ENCODE measurements at regions not wholly inside any gene's neighbourhood (a gene's known extent, or its start where the extent isn't known, plus 50 kb on each side); places are given as distances from the start of the nearest gene placed in this dataset.

DNA sequence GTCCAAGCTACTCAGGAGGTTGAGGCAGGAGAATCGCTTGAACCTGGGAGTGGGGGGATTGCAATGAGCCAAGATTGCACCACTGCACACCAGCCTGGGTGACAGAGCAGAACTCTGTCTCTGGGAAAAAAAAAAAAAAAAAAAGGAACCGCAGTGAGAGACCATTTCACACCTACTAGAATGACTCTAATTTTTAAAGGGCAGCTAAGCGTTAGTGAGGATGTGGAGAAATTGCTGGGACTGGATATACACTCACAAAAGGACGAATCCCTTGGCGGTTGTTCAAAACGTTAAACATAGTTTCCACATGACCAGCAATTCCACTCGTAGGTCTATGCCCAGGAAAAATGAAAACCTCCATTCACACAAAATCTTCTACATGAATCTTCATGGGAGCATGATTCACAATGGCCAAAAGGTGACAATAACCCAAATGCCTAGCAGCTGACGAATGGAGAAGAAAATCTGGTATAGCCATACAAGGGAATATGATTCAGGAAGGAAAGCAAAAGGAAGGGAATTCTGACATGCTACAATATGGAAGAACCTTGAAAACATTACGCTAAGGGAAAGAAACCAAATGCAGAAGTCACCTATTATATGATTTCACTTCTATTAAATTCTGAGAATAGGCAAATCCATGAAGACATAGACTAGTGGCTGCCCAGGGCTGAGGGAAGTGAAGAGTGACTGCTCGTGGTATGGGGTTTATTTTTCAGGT lies 127.0 kb downstream of the CHSY1 start:
- DNase-seq (ENCODE audit: low read depth) = peak; percentile 96

DNA sequence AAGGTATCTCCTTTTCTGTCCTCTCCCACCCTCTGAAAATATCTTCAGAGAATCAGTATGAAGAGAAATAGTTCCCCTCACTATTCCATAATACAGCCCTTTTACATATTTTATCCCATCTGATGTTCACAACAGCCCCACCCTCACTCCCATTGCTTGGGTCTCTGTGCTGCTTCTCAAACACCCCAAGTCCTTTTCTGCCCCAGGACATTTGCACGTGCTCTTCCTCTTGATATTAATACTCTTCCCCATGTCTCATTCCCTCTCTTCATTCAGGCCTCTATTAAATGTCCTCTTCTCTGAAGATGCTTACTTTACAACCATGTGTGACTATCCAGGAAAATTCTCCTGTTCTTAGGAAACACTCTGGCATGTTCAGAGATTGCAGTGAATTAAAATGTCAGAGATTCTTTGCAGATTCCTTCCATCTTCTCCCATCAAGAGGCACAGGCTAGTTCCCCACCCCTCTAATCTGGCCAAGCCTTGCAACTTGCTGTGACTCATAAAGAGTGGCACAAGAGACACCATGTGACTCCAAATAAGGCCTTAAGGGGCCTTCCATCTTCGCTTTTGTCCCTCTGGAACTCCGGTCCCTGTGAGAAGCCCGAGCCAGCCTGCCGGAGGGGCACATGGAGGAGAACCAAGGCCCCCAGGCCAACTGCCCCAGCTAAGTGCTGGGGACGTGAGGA lies 128.5 kb downstream of the CHSY1 start:
- DNase-seq (ENCODE audit: low read depth) = no peak

DNA sequence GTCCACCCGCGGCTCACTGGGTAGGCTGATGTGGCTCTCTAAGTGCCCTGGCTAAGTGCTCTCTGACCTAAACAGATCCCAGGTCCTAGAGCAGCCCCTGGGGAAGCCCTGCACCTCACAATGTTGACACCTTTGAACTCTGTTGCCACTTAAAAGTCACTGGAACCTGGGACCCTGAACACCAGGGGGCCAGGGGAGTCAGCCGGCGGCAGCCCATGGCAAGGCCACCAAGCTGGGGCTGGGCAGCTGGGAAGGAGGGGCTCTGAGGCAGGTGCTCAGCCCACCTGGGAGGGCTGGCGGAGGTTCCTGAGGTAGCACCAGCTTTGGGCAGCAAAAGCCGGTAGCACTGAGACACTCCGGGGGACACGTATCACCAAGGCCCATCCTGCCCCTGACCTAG lies 129.0 kb downstream of the CHSY1 start:
- DNase-seq (ENCODE audit: low read depth) = no peak

DNA sequence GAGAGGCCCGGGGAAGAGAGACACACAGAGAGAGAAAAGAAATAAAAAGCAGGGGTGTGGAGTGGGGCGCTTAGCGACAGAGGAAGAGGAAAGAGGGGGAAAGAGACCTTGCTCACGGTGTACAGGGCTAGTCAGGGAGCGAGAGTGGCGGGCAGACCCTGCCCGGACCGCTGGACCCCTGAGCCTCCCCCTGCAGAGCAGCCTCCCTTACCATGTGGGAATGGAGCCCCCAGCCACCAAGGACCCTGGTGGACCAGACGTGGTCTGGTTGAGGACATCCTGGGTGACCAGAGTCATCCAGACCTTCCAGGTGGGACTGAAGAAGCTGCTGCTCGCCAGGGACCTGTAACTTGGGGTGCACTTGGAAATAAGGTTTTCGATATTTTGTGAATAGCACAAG lies 129.6 kb downstream of the CHSY1 start:
- DNase-seq (ENCODE audit: low read depth) = no peak

DNA sequence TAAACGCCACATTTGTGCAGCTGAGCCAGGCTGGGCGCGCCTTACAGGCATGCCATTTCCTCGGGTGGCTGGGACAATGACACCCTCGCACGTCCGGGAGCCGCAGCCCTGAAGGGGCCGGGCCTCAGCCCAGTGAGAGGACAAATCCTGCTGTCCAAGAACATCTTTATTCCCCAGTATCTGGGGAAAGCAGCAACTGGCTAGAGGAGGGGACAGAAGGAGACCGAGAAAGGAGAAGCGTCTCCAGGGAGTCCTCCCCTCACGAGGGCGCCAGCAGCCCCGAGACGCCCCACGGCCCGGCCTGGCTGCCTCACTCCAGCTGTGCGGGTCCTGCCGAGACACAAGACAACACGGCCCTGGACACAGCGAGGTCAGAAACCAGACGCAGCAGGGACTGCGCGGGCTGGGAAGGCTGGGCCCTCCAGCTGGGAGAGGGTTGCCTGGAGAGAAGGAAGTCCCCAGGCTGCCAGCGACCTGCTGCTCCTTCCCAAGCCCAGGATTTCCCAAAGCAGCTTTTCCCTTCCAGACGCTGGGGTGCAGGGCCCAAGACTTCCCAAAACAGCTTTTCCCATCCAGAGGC lies 130.2 kb downstream of the CHSY1 start:
- DNase-seq (ENCODE audit: low read depth) = no peak

DNA sequence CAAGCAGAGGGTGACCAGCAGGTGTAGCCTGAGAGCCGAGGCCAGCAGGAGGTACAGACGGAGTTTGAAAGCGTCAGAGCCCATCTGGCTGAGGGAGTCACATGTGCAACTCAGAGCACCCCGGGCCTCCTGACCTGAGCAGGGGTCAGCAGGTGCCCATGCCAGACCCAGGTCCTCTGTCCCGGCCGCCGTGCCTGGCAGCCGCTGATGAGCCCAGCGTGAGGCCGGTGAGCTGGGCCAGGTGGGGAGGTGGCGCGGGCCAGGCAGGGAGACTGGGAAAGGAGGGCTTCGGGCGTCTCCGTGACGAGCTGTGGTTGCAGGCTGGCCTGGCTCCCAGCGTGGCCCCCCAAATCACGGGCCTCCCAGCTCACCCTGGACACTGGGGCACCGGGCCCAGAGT lies 130.9 kb downstream of the CHSY1 start:
- DNase-seq (ENCODE audit: low read depth) = no peak

DNA sequence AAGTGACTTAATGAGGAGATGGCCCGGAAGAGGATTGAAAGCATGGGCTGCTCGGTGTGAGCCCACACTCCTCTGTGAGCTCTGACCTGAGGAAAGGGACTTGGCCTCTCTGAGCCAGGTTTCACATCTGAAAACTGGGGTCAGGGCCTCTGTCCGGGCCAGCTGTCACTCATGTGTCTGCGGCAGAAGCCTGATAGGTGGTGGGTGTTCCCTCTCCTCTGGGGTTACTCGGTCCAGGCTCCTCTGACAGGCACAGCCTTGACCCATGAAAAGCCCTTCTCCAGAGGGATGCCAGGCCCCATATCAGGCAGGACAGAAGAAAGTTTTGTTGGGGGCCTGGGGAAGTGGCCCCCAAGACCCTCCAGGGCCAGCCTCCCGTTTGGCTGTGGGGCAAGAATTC lies 131.4 kb downstream of the CHSY1 start:
- no peak for DNase-seq (ENCODE audit: low read depth)

Data from non-pigmented ciliary epithelial cell (primary cell).